CD4-positive, alpha-beta T cell treated with Interleukin-15 for 1 hour (primary cell): ENCODE measurements at regions not wholly inside any gene's neighbourhood (a gene's known extent, or its start where the extent isn't known, plus 50 kb on each side); places are given as distances from the start of the nearest gene placed in this dataset.
"Not testable (repeated sequence)": the region's sequence is repeated elsewhere in the genome, so short reads cannot be mapped to it uniquely, and the experiment has no call there.

Source experiments
- DNase-seq: peaks from one replicate; pipeline ENCODE4 v3.0.0-alpha.2; 2020

DNA sequence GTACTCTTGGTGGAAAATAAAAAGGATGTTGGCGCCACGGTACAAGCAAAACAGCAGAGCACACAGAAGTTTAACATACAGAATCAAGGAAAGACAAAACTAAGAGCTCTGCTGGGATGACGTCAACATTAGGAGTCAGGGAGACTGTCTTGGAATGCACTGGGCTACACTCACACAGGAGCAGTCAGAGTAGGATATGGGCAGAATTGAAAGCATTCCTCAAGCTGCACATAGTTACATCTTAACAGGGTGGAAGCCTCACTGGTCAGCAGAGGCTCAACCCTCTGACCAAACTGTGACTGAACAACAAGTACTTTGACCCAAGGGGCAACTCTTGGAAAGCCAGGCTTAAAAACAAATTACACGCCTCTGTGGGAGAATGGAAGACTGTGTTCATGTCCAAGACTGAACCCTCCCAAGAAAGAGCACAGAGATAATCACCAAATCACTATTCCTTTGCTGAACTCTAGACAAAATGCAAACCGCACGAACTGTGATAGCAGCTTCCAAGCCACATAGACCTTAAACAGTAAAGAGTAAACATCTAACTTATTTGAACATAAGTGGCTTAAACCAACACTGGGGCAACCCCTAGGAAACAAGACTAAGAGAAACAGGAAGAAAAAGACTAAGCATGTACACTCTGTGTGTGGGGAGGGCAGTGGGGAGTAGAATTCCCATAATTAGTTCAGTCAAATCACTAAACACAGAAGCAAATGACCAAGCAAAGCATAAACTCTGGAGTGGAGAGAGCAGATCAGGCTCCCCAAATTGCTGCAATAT is 772.7 kb downstream of the PRELID2 start:
- no peak for DNase-seq

- no peak for DNase-seq
Observed at GRCh38 chr5:145056800-145057199, 778.3 kb downstream of the PRELID2 start.

GRCh38 chr5:145050181-145050580 is 785.0 kb downstream of the PRELID2 start:
- no peak for DNase-seq

- no peak for DNase-seq
Observed at GRCh38 chr5:145044970-145045369, 790.2 kb downstream of the PRELID2 start.

DNA sequence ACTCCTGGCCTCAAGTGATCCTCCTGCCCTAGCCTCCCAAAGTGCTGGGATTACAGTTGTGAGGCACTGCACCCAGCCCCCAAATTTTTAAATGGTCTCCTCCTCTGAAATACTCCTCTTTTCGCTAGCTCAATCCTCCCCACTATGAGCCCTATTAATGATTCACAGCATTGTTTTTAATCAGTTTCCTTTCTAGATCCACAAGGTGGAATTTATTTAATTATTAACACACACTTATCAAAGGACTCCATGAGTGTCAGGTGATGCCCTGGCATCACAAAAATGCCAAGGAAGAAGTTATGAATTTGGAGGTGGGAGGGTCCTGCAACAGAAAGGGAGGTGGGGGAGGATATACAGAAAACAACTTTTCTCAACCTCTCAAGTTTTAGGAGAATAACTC is 806.5 kb downstream of the PRELID2 start:
- DNase-seq = no peak

DNA sequence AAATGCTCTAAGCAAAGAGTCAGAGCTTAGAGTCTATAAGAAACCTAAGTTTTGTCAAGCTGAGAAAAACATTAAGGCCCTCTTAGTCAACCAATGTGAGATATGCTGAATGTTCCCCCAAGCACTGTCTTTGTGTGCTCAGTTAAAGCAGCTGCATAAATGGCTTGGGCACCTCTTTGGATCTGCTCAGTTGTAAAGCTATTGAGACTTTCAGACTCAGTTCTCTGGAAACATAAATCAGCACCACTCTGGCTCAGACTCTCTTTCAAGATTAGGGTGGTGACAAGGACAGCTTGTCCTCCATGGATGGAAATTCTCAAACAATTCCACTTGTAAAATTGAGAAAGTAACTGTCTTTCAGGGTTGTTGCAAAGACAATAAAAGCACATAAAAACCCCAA is 807.9 kb downstream of the PRELID2 start:
- DNase-seq = no peak

- DNase-seq = no peak
Observed at GRCh38 chr5:145025775-145026174, 809.4 kb downstream of the PRELID2 start.

GRCh38 chr5:145015146-145015545 is 820.0 kb downstream of the PRELID2 start:
- no peak for DNase-seq

- DNase-seq = no peak
Observed at GRCh38 chr5:145014109-145014508, 821.0 kb downstream of the PRELID2 start.

DNA sequence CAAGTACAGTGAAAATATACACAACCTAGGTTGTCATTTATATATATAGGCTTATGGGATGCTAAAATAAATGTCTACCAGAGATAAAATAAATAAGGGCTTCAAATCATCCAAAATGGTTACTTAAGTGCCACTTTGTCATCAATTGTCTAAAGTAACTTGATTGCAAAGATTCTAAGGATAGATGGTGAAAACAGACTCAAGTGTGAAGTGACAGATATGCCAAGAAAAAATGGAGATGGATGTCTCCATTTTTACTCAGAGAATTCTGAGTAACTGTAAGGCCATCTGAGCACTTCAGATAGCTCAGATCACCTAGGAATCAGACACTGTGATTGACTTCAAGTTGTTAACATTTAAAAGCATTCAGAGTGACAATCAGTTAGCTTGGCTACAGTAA is 824.3 kb downstream of the PRELID2 start:
- DNase-seq = no peak

GRCh38 chr5:145008876-145009530 is 826.1 kb downstream of the PRELID2 start:
- DNase-seq = no peak

GRCh38 chr5:144994356-144994755 is 823.7 kb downstream of the KCTD16 start:
- DNase-seq = not testable (repeated sequence)

GRCh38 chr5:144983101-144983500 is 812.4 kb downstream of the KCTD16 start:
- no peak for DNase-seq

DNA sequence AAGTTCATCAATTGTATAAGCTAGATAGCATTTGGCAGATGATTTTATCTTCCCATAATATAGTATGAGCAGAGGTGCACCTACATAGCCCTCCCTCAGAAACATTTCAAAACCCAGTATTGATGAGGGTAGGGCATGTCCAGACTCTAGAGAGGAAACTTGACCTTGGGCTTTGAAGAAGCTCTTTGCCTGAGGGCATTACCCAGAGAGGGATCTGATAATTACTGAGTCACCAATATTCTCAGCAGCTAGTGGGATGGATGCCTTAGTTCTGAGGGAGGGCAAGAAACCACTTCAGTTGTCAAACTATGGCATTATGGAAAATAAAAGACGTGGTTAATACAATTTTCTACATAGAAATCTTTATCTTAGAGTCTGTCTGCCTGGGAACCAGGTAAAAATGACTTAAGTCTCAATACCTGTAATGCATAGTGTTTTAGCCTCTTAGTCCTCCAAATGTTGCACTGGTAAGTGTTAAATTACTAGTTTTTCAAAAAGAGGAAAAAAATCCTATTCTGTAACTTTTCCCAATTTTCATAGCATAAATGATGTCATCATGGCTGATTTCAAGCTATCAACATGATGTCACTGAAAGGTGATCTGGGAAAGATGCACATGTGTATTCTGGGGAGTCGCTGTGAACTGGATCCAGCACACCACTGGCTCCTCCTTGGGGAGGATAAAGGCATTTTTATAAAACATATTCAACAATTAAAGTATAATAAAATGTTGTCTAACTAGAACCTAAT is 809.0 kb downstream of the KCTD16 start:
- no peak for DNase-seq

DNA sequence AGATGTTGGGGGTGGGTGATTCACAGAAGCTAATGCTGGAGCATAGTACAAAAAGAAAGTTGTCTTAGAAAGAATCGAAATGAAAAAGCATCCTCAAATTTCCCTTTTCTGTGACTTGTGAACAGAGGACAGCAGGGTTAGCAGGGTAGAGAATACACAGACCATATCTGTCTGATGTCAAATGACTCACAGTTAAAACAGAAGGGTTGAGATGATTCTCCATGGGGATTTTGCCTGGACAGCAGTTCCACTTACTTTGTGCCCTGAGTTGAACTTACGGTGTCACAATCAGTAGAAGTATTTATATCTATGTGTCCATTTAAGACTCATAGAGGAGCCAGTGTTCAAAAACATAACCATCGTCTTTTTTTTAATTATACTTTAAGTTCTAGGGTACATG is 801.6 kb downstream of the KCTD16 start:
- DNase-seq = no peak

- DNase-seq = no peak
Observed at GRCh38 chr5:144971108-144971850, 800.6 kb downstream of the KCTD16 start.

- no peak for DNase-seq
Observed at GRCh38 chr5:144960296-144960695, 789.6 kb downstream of the KCTD16 start.

- no peak for DNase-seq
Observed at GRCh38 chr5:144958002-144958401, 787.3 kb downstream of the KCTD16 start.

DNA sequence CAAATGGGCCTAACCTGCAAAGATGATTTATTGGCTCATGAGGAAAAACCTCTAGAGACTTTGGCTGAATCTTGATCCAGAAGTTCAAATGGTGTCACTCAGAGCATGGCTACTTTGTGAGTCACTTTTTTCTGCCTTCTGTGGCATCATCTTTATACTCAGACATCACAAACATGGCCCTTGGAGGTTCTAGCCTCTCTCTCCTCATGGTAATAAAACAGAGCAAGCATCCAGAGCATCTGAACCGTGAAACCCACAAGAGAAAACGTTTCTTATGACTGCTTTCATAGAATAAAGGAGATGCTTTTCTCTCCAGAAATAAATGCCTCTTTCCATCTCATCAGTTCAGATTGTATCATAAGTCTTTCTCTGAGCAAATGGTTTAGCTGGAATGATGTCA is 780.3 kb downstream of the KCTD16 start:
- no peak for DNase-seq

DNA sequence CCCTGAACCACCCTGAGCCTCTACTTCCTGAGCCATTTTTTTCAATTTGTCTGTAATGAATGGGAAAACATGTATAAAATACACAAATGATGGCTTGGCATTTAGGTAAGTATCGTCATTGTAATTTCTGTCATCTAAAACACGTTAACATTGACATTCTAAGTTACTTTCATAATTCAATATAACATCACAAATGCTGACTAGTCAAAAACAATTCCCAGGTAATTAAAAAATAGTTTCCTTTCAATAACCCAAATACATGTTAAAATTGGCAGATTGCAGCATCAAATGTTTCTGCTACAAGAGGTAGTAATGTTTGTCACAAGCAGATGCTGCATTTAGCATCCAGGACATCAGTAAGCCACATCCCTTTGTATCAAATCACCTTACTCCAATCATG is 776.4 kb downstream of the KCTD16 start:
- DNase-seq = no peak

DNA sequence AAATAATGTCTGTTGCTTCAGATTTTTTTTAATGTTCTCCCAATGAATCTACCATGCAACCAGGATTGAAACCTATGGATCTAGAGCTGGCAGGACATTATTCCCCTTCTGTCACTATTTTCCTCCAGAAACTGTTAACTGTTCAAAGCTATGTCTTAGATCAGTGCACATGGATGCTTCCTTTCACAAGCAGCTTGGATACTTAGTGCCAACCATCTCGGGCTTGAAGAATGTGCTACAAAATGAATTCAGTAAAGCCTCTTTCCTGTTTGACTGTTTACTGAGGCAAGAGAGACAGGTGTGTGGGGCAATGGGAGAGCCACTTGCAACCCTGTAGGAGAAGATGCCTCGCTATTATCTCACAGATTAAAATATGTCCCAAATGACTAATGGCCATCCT is 774.8 kb downstream of the KCTD16 start:
- DNase-seq = no peak

- DNase-seq = no peak
Observed at GRCh38 chr5:144944936-144945335, 774.3 kb downstream of the KCTD16 start.

- no peak for DNase-seq
Observed at GRCh38 chr5:144941004-144941403, 770.3 kb downstream of the KCTD16 start.
